Activated T-cell treated with anti-CD3 and anti-CD28 coated beads, Interleukin-2, amount 50 U/mL, for 72 hours (primary cell): ENCODE measurements at regions not wholly inside any gene's neighbourhood (a gene's known extent, or its start where the extent isn't known, plus 50 kb on each side); places are given as distances from the start of the nearest gene placed in this dataset.
"Not testable (repeated sequence)": the region's sequence is repeated elsewhere in the genome, so short reads cannot be mapped to it uniquely, and the experiment has no call there.

Source experiments
- ATAC-seq, 2 donors: fragments of 150-1000 bp; cut with Tn5 transposase; replicated peaks in 1 of 2; 2 replicates each; pipeline ENCODE4 v1.10.0; 2021; ENCODE audit warnings: moderate library complexity in 2 of 2, mild to moderate bottlenecking in 1 of 2
- DNase-seq, 2 donors: peaks; one replicate each; pipeline ENCODE4 v3.0.0; 2021 to 2022; ENCODE audit warnings: mixed read lengths in 1 of 2
- H3K27ac Mint-ChIP-seq: one replicate; pipeline ENCODE4 v1.8.0; 2022; ENCODE audit warnings: mild to moderate bottlenecking, moderate library complexity, mixed read lengths
- H3K27me3 Mint-ChIP-seq: one replicate; pipeline ENCODE4 v1.8.0; 2022; ENCODE audit warnings: low read depth, mixed read lengths
- H3K36me3 Mint-ChIP-seq, 2 donors: one replicate each; pipeline ENCODE4 v1.8.0; 2022; ENCODE audit warnings: mixed read lengths in 2 of 2, mild to moderate bottlenecking in 1 of 2; ENCODE audit not compliant: insufficient read depth in 2 of 2
- H3K4me1 Mint-ChIP-seq: one replicate; pipeline ENCODE4 v1.8.0; 2022; ENCODE audit warnings: low read depth, mixed read lengths
- H3K4me3 Mint-ChIP-seq, 2 donors: one replicate each; pipeline ENCODE4 v1.8.0; 2022; ENCODE audit warnings: mild to moderate bottlenecking in 2 of 2, mixed read lengths in 2 of 2, moderate library complexity in 2 of 2
- H3K9me3 Mint-ChIP-seq, 2 donors: one replicate each; pipeline ENCODE4 v1.8.0; 2022; ENCODE audit warnings: mixed read lengths in 2 of 2

DNA sequence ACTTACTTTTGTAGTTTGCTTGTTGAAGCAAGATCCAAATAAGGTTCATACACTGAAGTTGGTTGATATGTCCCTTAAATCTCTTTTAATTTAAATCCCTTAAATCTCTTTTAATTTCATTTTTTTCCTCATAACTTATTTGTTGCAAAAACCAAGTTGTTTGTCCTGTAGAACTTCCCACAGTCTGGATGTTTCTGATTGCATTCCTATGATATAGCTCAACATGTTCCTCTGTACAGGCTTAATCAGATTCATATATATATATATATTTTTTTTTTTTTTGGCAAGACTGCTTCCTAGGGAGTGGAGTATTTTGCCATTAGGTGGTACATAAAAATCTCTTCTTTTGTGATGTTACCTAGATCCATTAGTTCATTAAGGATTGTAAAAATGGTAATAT, 174.9 kb upstream of the MKLN1 start:
- Mint-ChIP-seq H3K27me3 (peaks cover 18% of the 10 kb centered on the region), H3K4me3 (no peak overlapping the region), H3K4me1 (peaks cover 6% of the 10 kb centered on the region), H3K9me3 (no peaks in the 10 kb centered on the region), H3K36me3 (no peaks in the 10 kb centered on the region), H3K27ac (no peak overlapping the region)
- no peak for DNase-seq
- no peak for ATAC-seq

DNA sequence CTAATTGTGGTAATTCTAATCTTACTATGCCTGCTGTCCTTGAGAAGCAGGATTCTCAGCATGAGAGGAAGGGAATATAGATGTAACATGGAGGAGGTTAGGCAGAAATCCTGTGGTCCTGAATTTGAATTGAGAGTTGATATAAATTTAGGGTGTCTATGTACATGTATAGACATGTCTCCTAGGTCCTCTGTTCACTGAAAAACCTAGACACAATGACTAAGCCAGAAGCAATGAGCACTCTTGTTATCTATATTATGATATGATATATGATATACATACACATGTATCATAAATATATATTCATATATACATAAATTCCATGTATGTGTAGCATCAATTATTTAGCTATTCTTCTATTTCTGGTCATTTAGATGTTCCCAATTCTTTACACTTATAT, 173.3 kb upstream of the MKLN1 start:
- H3K4me1 Mint-ChIP-seq = peaks cover 6% of the 10 kb centered on the region

DNA sequence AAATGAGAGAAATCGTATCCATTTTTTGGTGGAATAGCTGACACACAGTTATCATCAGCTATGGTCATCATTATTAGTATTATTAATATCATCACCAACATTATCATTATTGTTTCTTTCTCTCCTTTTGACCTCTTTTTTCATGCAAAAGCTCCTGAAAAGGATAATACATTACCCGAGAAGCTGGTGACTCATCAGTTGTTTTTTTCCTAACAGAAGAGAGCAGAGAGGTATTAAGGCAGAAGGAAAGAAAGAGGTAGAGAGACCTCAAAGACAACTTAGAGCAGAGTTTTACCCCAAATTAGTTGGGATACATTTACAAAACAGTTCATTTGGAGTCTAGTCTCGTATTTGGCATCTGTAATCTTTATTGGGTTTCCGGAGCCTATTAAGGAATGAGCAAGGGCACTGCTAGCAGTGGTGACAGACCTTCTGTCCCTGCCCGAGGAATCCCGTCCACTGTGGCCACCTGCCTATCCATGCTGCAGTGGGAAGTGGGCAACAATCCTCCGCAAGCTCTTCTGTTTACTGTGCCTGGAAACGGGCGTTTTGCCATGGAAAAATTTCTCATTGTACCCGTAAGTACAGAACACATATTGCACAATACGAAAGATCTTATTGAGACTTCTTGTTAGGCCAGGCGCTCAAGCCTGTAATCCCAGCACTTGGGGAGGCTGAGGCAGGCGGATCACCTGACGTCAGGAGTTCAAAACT, 170.0 kb upstream of the MKLN1 start:
- Mint-ChIP-seq H3K36me3 (no peaks in the 10 kb centered on the region), H3K27me3 (no peaks in the 10 kb centered on the region), H3K27ac (no peak overlapping the region), H3K4me1 (no peaks in the 10 kb centered on the region), H3K4me3 (no peak overlapping the region), H3K9me3 (no peaks in the 10 kb centered on the region)
- DNase-seq = no peak
- ATAC-seq = no peak

More for the DNA sequence above, 173.3 kb upstream of the MKLN1 start:
- H3K27ac Mint-ChIP-seq = no peak overlapping the region
- DNase-seq = no peak
- no peak for ATAC-seq
- H3K27me3 Mint-ChIP-seq = peaks cover 18% of the 10 kb centered on the region
- no peak overlapping the region for H3K4me3 Mint-ChIP-seq
- H3K36me3 Mint-ChIP-seq = no peaks in the 10 kb centered on the region
- H3K9me3 Mint-ChIP-seq = no peaks in the 10 kb centered on the region

DNA sequence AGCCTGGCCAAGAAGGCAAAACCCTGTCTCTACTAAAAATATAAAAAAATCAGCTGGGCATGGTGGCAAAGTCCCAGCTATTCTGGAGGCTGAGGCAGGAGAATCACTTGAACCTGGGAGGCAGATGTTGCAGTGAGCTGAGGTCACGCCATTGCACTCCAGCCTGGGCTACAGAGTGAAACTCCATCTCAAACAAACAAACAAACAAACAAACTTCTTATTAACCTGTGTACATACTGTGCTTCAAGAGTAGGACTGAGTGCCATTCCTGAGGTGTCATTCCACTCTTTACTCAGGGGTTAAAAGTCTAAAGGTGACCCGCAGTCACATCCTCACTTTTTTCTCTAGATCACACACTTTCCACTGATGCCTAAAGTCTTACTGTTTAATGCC, 169.4 kb upstream of the MKLN1 start:
- H3K4me3 Mint-ChIP-seq, H3K4me1 Mint-ChIP-seq, DNase-seq, ATAC-seq, H3K27me3 Mint-ChIP-seq, H3K27ac Mint-ChIP-seq, H3K36me3 Mint-ChIP-seq, H3K9me3 Mint-ChIP-seq: not testable (repeated sequence)

DNA sequence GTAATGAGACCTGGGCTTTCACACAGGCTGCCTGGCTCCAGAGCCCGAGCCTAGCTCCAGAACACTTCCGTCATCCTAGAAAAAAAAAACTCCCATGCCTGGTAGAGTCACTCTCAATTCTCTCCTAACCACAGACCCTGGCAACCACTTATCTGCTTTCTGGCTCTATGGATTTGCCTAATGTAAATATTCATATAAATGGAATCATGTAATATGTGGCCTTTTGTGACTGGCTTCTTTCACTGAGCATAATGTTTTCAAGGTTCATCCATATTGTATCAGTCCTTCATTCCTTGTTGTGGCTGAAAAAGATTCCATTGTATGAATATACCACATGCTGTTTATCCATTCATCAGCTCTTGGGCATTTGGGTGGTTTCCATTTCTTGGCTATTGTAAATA, 167.7 kb upstream of the MKLN1 start:
- no peak overlapping the region for H3K27ac Mint-ChIP-seq
- no peaks in the 10 kb centered on the region for H3K27me3 Mint-ChIP-seq
- no peak overlapping the region for H3K4me3 Mint-ChIP-seq
- ATAC-seq (no peak), DNase-seq (no peak)
- no peaks in the 10 kb centered on the region for H3K4me1 Mint-ChIP-seq
- no peaks in the 10 kb centered on the region for H3K9me3 Mint-ChIP-seq
- no peaks in the 10 kb centered on the region for H3K36me3 Mint-ChIP-seq

DNA sequence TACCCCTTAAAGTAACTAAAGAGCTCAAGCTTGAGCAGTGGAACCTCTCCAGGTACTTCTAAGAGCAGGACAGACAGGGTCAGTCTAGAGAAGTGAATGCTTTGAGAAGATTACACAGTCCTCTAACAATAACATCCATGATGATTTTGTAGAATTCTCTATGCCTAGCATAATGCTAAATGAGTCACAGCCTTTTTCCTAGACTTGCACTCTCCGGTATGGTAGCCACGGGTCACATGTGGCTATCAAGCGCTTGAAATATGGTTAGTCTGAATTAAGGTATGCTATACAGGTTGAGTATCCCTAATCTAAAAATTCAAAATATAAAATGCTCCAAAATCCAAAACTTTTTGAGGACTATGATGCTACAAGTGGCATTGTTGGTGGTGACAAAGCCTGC, 166.6 kb upstream of the MKLN1 start:
- Mint-ChIP-seq H3K27me3 (no peaks in the 10 kb centered on the region), H3K4me1 (no peaks in the 10 kb centered on the region), H3K9me3 (no peaks in the 10 kb centered on the region), H3K4me3 (no peak overlapping the region), H3K27ac (no peak overlapping the region), H3K36me3 (no peaks in the 10 kb centered on the region)
- DNase-seq (no peak), ATAC-seq (no peak)

DNA sequence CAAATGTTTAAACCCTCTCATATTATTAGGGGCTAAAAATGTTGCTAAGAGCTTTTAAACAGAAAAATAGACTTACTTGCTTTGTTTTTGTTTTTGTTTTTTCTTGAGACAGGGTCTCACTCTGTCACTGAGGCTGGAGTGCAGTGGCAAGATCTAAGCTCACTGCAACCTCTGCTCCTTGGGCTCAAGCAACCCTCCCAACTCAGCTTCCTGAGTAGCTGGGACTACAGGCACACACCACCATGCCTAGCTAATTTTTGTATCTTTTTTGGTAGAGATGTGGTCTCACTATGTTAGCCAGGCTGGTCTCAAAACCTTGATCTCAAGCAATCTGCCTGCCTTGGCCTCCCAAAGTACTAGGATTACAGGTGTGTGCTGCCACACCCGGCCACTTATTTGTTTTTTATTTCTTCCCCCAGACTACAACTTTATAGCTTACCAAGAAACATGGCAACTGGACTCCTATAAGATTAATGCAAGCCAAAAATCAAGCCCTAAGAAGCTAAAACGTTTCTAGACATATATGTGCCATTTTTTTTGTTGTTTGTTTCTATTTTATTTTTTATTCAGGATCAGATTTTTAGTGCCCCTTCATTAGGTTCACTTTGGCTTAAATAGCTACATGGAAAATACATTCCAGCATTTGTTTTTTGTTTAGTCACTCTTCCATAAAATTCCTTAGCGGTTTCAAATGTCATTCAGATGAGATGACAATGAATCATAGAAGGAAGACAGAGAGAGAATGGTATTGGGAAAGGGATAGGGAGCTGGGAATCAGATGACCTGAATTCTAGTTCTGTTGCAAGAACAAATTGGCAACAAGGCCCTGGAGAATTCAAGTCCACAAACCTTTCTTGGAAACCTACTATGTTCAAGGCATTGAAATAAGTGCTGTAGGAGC, 163.4 kb upstream of the MKLN1 start:
- no peaks in the 10 kb centered on the region for H3K9me3 Mint-ChIP-seq
- no peak overlapping the region for H3K27ac Mint-ChIP-seq
- DNase-seq (no peak), ATAC-seq (no peak)
- H3K36me3 Mint-ChIP-seq = no peaks in the 10 kb centered on the region
- H3K4me1 Mint-ChIP-seq = no peaks in the 10 kb centered on the region
- no peaks in the 10 kb centered on the region for H3K27me3 Mint-ChIP-seq
- H3K4me3 Mint-ChIP-seq = no peak overlapping the region

DNA sequence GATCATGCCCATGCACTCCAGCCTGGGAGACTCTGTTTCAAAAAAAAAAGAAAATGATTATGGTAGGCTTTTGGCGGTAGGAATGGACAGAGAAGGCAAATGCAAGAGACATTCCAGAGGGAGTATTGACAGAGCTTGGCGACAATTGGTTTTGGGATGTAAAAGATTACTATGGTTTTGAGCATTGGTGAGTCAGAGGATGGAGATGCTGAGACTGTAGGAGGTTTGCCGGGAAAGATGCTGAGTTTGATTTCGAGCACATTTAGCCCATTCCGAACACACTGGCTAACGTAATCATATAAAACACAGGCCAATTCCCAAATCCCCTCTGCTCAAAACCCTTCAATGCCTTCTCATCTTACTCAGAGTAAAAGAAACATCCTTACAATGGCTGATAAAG, 161.6 kb upstream of the MKLN1 start:
- Mint-ChIP-seq H3K27ac (no peak overlapping the region), H3K4me3 (no peak overlapping the region), H3K27me3 (peaks cover 5% of the 10 kb centered on the region), H3K9me3 (no peaks in the 10 kb centered on the region), H3K36me3 (no peaks in the 10 kb centered on the region), H3K4me1 (no peaks in the 10 kb centered on the region)
- no peak for ATAC-seq
- no peak for DNase-seq

DNA sequence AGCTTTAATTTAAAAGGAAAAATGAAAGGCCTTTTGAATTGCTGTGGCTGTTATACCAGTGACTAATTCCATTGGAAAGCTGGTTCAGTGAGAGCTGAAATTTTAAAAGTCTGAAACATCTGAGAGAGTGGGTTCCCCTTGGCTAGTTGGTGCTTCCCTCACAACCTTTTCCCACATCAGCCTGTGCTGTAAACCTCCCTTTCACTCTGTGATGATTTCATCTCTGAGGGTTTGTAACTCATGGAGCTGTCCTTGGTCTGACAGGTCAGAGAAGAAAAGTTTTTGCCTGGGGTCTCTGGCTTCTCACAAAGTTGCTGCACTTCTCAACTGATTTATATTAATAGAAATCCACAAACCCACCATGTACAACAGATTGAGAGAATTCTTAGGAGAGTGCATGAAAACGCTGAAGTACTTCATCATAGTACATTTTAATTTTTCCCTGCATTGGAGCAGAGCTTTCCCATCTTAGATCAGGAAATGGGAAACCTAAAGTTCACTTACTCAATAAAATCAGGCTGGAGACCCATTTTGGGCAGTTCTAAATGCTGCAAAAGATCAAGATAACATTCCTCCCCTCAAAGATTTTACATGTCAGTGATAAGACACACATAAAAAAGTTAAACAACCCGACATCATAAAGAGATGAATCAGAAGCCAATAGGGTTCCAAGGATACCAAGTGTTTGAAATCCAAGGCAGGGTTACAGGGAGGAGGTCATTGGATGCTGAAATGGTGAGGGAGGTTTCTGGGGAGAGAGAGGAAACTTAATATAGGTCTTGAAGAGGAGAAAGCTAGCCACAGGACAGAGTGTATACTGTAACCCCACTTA, 157.0 kb upstream of the MKLN1 start:
- ATAC-seq = no peak
- Mint-ChIP-seq H3K27ac (no peak overlapping the region), H3K4me1 (no peaks in the 10 kb centered on the region), H3K4me3 (no peak overlapping the region), H3K9me3 (no peaks in the 10 kb centered on the region), H3K27me3 (peaks cover 6% of the 10 kb centered on the region), H3K36me3 (no peaks in the 10 kb centered on the region)
- DNase-seq = no peak

DNA sequence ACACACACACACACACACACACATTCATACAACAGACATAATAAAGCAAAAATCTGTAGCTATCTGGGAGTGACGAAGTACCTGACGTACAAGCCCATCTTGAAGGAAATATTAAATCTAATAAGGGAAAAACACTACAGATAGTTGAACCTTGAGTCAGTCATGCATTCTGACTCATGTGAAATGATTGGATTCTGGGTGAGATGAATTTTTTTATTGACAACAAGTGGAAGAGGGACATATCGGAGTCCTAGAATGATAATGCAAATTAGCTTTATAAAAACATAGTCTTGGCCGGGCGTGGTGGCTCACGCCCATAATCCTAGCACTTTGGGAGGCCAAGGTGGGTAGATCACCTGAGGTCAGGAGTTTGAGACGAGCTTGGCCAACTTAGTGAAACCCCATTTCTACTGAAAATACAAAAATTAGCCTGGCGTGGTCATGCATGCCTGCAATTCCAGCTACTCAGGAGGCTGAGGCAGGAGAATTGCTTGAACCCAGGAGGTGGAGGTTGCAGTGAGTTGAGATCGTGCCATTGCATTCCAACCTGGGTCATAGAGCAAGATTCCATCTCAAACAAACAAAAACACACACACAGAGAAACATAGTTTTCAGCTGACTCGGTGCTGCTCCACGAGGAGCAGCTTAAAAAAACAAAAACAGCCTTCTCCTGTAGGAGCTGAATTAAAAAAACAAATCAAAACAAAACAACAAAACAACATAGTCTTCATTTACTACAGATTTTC, 154.4 kb upstream of the MKLN1 start:
- Mint-ChIP-seq H3K9me3 (no peaks in the 10 kb centered on the region), H3K4me1 (no peaks in the 10 kb centered on the region), H3K27me3 (peaks cover 6% of the 10 kb centered on the region), H3K27ac (no peak overlapping the region), H3K4me3 (no peak overlapping the region), H3K36me3 (no peaks in the 10 kb centered on the region)
- ATAC-seq (no peak), DNase-seq (no peak)

DNA sequence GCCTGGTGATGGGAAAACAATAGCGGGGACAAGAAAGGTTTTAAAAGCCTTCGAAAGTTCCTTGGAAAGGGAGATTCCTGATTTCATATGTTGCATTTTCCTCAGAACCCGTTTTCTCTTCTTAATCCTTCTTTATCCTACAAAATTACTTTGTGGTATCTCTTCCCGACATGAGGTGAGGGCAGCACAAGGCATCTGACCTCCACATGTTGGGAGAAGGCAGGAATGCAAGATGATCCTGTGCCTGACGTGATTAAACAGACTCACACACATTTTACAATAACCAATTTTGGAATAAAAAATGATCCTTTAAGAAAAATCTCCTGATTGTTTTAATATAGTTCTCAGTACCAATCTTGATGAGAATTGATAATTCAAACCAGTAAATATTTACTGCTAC, 153.3 kb upstream of the MKLN1 start:
- Mint-ChIP-seq H3K4me3 (no peak overlapping the region), H3K27ac (no peak overlapping the region), H3K4me1 (no peaks in the 10 kb centered on the region), H3K9me3 (no peaks in the 10 kb centered on the region), H3K27me3 (peaks cover 6% of the 10 kb centered on the region), H3K36me3 (no peaks in the 10 kb centered on the region)
- ATAC-seq (no peak), DNase-seq (no peak)

DNA sequence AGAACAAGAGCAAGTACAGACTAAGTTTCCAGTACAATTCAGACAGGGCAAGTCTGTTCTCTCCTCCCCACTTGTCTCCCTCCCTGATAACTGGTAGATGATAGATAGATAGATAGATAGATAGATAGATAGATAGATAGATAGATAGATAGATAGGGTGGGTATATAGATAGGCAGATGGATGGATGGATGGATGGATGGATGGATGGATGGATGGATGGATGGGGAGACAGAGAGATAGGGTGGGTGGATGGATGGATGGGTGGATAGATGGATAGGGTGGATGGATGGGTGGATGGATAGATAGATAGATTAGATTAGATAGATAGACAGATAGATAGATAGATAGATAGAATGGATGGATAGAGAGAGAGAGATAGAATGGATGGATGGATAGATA, 152.8 kb upstream of the MKLN1 start:
- no peaks in the 10 kb centered on the region for H3K36me3 Mint-ChIP-seq
- DNase-seq = no peak
- H3K27ac Mint-ChIP-seq = no peak overlapping the region
- no peak overlapping the region for H3K4me3 Mint-ChIP-seq
- H3K9me3 Mint-ChIP-seq = no peaks in the 10 kb centered on the region
- peaks cover 6% of the 10 kb centered on the region for H3K27me3 Mint-ChIP-seq
- H3K4me1 Mint-ChIP-seq = no peaks in the 10 kb centered on the region
- no peak for ATAC-seq
